GM12878 (cell line): ENCODE measurements at regions not wholly inside any gene's neighbourhood (a gene's known extent, or its start where the extent isn't known, plus 50 kb on each side); places are given as distances from the start of the nearest gene placed in this dataset.

Experiments used
- ATAC-seq: fragments of 200-7000 bp; cut with Tn5 transposase; 3 replicates; pipeline ENCODE4 v1.9.1; 2020; ENCODE audit warnings: mild to moderate bottlenecking, moderate library complexity
- BruUV-seq: library from RNA; stranded (reverse); fragments of 400-500 nt; replicated peaks from 2 replicates; lab custom pipeline; 2021; lab: Mats Ljungman, UMichigan
- CTCF ChIA-PET: fragments of 300-600 bp; sonication (Branson Sonifier 250); formaldehyde crosslinking; extraction: SDS; loops from one replicate; lab custom pipeline; 2021; ENCODE audit warnings: inconsistent platforms; lab: Yijun Ruan, JAX
- POLR2A ChIA-PET: fragments of 350-600 bp; formaldehyde crosslinking; extraction: SDS; loops from one replicate; lab custom pipeline; 2021; ENCODE audit warnings: inconsistent platforms; lab: Charles Lee
- RAD21 ChIA-PET: fragments of 300-600 bp; sonication (Branson Sonifier 250); formaldehyde crosslinking; loops from one replicate; lab custom pipeline; 2023; ENCODE audit warnings: antibody characterized with exemption; ENCODE audit not compliant: unreplicated experiment; lab: Charles Lee
- SMC1A ChIA-PET: fragments of 300-600 bp; sonication (Branson Sonifier 250); formaldehyde crosslinking; loops from one replicate; lab custom pipeline; 2023; ENCODE audit not compliant: unreplicated experiment, uncharacterized antibody; lab: Charles Lee
- DNase-seq: peaks from one replicate; pipeline ENCODE4 v3.0.0-alpha.2; 2011; ENCODE audit warnings: low read depth, low spot score
- FAIRE-seq: peaks from 3 replicates; lab custom pipeline; 2011; peaks lifted over from hg19 to GRCh38; lab: Jason Lieb, UNC
- H2AFZ ChIP-seq: 2 replicates; pipeline ENCODE4 v1.6.0; 2011; ENCODE audit warnings: low read depth, low read length, control low read depth; ENCODE audit not compliant: control insufficient read depth
- H3K27ac ChIP-seq: 2 replicates; pipeline ENCODE4 v1.5.1; 2011; ENCODE audit warnings: control low read depth; ENCODE audit not compliant: control insufficient read depth, insufficient read depth
- H3K27me3 ChIP-seq, 2 experiments: replicated peaks in 1 of 2; 2 replicates each; pipeline versions ENCODE4 v1.6.0 to v1.6.1; 2011; ENCODE audit warnings: low read length in 1 of 2; ENCODE audit not compliant: control insufficient read depth in 2 of 2, insufficient read depth in 2 of 2
- H3K36me3 ChIP-seq, 2 experiments: 2 replicates each; pipeline ENCODE4 v1.5.1; 2011; ENCODE audit warnings: low read length in 1 of 2; ENCODE audit not compliant: control insufficient read depth in 2 of 2, insufficient read depth in 2 of 2
- H3K4me1 ChIP-seq: 2 replicates; pipeline ENCODE4 v1.6.1; 2011; ENCODE audit warnings: mild to moderate bottlenecking, low read length, moderate library complexity, mixed read lengths; ENCODE audit not compliant: control insufficient read depth, insufficient read depth
- H3K4me2 ChIP-seq: 2 replicates; pipeline ENCODE4 v1.6.0; 2011; ENCODE audit warnings: control low read depth; ENCODE audit not compliant: control insufficient read depth, insufficient read depth
- H3K4me3 ChIP-seq: fragments of 200-600 bp; sonication (generic); 2 replicates; pipeline ENCODE4 v1.5.1; 2016
- H3K79me2 ChIP-seq: 2 replicates; pipeline ENCODE4 v1.6.0; 2011; ENCODE audit warnings: low read length; ENCODE audit not compliant: control insufficient read depth, insufficient read depth
- H3K9ac ChIP-seq: 2 replicates; pipeline ENCODE4 v1.8.0; 2011; ENCODE audit warnings: low read length, control low read depth, mixed read lengths; ENCODE audit not compliant: control insufficient read depth, insufficient read depth
- H3K9me3 ChIP-seq: replicated peaks from 3 replicates; pipeline ENCODE4 v1.5.1; 2011; ENCODE audit warnings: mild to moderate bottlenecking, low read length; ENCODE audit not compliant: control insufficient read depth, insufficient read depth
- H4K20me1 ChIP-seq: 2 replicates; pipeline ENCODE4 v1.6.0; 2011; ENCODE audit not compliant: control insufficient read depth, insufficient read depth
- BMI1 ChIP-seq: fragments of 450-650 bp; IDR thresholded peaks from 2 replicates; pipeline ENCODE4 v1.6.1; 2016; ENCODE audit warnings: mild to moderate bottlenecking, moderate library complexity, borderline replicate concordance
- E2F8 ChIP-seq: fragments of 450-650 bp; IDR thresholded peaks from 2 replicates; pipeline ENCODE4 v1.6.1; 2018; ENCODE audit warnings: mild to moderate bottlenecking, low read depth, moderate library complexity; ENCODE audit not compliant: partially characterized antibody
- KAT2A ChIP-seq: conservative IDR thresholded peaks from 2 replicates; pipeline ENCODE4 v1.6.1; 2011; ENCODE audit warnings: low read depth, low read length; ENCODE audit not compliant: control insufficient read depth
- PKNOX1 ChIP-seq: fragments of 450-650 bp; IDR thresholded peaks from 2 replicates; pipeline ENCODE4 v1.6.1; 2016; ENCODE audit warnings: mild to moderate bottlenecking
- RAD21 ChIP-seq: IDR thresholded peaks from 2 replicates; pipeline ENCODE4 v1.6.1; 2011; ENCODE audit warnings: mild to moderate bottlenecking, low read depth, low read length, moderate library complexity; ENCODE audit not compliant: insufficient read depth
- RELA ChIP-seq: fragments of 450-650 bp; IDR thresholded peaks from 2 replicates; pipeline ENCODE4 v1.8.0; 2014; ENCODE audit warnings: borderline replicate concordance; ENCODE audit not compliant: partially characterized antibody
- WGBS: methylation state at CpG from one replicate; pipeline ENCODE4 v1.1.6; 2016; ENCODE audit warnings: low lambda C conversion rate; ENCODE audit not compliant: insufficient replicate concordance, insufficient coverage; ENCODE audit errors: missing lambda C conversion rate; 5-methylcytosine and 5-hydroxymethylcytosine counted together
- in situ Hi-C: fragments of 300-500 bp; cut with MboI; formaldehyde crosslinking; loops from 9 replicates; pipeline ENCODE4 v1.14.3; 2018; ENCODE audit warnings: mixed read lengths
- intact Hi-C: fragments of 100-400 bp; cut with micrococcal nuclease; formaldehyde crosslinking; loops from one replicate; pipeline ENCODE4 v1.14.2; 2022; ENCODE audit not compliant: unreplicated experiment
- TF ChIP-seq, protein P1 (sequence below): fragments of 450-650 bp; formaldehyde crosslinking; IDR thresholded peaks from 2 replicates; pipeline ENCODE4 v1.5.0; 2022; ENCODE audit warnings: mild to moderate bottlenecking, missing genetic modification characterization

- no peak for TF ChIP-seq E2F8
- no peak for TF ChIP-seq RAD21
- TF ChIP-seq RELA, result no peak
- TF ChIP-seq, protein P1, sequence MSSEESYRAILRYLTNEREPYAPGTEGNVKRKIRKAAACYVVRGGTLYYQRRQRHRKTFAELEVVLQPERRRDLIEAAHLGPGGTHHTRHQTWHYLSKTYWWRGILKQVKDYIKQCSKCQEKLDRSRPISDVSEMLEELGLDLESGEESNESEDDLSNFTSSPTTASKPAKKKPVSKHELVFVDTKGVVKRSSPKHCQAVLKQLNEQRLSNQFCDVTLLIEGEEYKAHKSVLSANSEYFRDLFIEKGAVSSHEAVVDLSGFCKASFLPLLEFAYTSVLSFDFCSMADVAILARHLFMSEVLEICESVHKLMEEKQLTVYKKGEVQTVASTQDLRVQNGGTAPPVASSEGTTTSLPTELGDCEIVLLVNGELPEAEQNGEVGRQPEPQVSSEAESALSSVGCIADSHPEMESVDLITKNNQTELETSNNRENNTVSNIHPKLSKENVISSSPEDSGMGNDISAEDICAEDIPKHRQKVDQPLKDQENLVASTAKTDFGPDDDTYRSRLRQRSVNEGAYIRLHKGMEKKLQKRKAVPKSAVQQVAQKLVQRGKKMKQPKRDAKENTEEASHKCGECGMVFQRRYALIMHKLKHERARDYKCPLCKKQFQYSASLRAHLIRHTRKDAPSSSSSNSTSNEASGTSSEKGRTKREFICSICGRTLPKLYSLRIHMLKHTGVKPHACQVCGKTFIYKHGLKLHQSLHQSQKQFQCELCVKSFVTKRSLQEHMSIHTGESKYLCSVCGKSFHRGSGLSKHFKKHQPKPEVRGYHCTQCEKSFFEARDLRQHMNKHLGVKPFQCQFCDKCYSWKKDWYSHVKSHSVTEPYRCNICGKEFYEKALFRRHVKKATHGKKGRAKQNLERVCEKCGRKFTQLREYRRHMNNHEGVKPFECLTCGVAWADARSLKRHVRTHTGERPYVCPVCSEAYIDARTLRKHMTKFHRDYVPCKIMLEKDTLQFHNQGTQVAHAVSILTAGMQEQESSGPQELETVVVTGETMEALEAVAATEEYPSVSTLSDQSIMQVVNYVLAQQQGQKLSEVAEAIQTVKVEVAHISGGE (CRISPR knock-in tag), result no peak
- no peak for TF ChIP-seq BMI1
These were observed 201.8 kb upstream of the NUDT12 start (continued) for GRCh38 chr5:103764403-103764802.

GRCh38 chr5:103758996-103759395, 196.4 kb upstream of the NUDT12 start:
- BruUV-seq, result no TSS peak

More at GRCh38 chr5:103758996-103759395, 196.4 kb upstream of the NUDT12 start:
- Histone ChIP-seq H3K4me2 (no peak overlapping the region), H3K27ac (no peak overlapping the region), H3K9me3 (no peaks in the 10 kb centered on the region), H2AFZ (no peak overlapping the region), H4K20me1 (no peaks in the 10 kb centered on the region), H3K4me1 (no peaks in the 10 kb centered on the region), H3K36me3 (no peaks in the 10 kb centered on the region), H3K9ac (no peak overlapping the region), H3K79me2 (no peaks in the 10 kb centered on the region), H3K4me3 (no peak overlapping the region), H3K27me3 (no peaks in the 10 kb centered on the region)
- FAIRE-seq, result no peak
- DNase-seq, result no peak
- ChIA-PET POLR2A (no interaction called here), RAD21 (no interaction called here), CTCF (no interaction called here), SMC1A (no interaction called here)
- intact Hi-C loops (no loop called here), in situ Hi-C loops (no loop called here)
- 89% methylated on average over 2 of the region's 2 CpGs for WGBS
- ATAC-seq, result no peak
- TF ChIP-seq PKNOX1, result no peak
- no peak for TF ChIP-seq KAT2A
- no peak for TF ChIP-seq E2F8
